HG02759 (cell line): ENCODE measurements at regions not wholly inside any gene's neighbourhood (a gene's known extent, or its start where the extent isn't known, plus 50 kb on each side); places are given as distances from the start of the nearest gene placed in this dataset.

ENCODE experiments used
- ATAC-seq: cut with Tn5 transposase; IDR thresholded peaks from one replicate; pipeline ENCODE4 v1.9.1; 2021; ENCODE audit warnings: mild to moderate bottlenecking, moderate library complexity; ENCODE audit not compliant: unreplicated experiment

DNA sequence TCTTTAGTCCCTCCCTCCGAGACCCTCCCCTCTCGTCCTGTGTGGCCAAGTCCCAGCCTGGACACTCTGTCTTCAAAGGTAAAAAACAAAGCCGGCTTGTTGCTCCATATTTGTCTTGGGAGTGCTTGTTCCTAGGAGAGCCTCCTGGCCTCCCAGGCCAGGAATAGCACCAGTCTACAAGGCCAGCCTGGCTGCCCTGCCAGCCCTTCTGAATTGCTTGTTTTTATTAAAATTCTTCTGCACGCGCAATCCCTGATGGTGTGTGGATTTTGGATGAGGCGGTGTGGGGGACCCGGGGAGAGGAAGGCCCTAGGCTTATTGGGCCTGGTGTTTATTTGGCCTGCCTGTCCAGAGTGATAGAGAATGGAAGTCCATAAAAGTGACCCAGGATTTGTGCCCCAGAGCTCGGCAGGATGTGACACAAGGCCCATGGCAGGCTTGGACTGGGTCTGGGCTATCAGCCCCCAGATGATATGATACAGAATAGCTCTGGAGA is 297.3 kb downstream of the CYP26B1 start:
- no peak for ATAC-seq

- no peak for ATAC-seq
Measured at GRCh38 chr2:71849607-71850305, 297.9 kb downstream of the CYP26B1 start.

DNA sequence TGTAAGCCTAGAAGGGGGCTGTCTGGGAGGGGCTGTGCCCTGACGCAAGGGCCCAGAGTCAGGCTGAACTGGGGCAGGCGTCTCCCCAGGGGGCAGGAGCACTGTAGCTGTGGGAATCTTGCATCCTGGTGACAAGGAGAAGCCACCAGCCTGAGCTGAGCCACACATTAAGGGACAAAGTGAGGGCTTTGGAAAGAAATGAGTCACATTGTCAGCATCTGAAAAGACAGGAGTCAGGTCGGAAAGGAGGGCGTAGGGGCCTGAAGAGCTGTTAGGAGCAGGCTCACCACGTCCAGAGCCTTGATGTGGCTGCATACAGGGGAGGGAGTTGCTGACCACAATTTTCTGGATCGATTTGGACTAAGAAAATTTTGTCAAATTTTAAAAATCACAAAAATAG is 298.6 kb downstream of the CYP26B1 start:
- ATAC-seq: no peak

GRCh38 chr2:71846669-71847291 is 300.9 kb downstream of the CYP26B1 start:
- no peak for ATAC-seq

DNA sequence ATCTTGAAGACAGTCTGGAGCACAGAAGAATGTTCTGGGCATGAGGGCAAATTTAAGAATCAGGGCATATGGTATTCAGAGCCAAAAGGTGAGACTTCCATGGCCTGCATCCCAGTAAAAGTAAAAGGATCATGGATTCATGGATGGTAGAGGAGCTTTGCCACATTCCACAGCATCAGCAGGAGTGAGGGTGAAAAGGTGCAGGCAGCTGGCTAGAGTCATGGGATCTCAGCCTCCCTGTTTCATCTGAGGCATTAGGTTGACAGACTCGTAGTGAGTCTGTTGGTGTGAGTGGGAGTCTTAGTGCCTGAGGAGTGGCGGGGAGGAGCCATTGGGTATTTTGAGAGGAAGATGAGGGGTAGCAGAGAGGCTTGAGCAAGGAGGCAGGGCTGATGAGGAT is 301.6 kb downstream of the CYP26B1 start:
- no peak for ATAC-seq

DNA sequence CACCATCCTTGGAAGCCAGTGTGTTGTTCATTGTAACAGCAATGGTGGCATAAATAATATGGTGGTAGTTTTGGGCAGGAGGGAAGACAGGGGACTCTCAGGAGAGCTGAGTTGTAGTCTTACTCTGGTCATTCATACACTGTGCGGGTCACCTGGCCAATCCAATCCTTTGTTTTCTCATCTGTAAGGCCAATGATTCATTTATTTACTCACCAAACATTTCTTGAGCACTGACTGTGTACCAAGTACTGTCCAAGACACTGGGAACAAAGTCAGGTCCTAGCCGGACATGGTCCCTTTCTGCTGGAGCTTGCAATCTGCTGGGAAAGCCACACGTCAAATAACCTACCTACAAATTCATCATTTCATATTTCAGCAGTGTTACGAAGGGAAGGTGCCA is 302.7 kb downstream of the CYP26B1 start:
- ATAC-seq: no peak

DNA sequence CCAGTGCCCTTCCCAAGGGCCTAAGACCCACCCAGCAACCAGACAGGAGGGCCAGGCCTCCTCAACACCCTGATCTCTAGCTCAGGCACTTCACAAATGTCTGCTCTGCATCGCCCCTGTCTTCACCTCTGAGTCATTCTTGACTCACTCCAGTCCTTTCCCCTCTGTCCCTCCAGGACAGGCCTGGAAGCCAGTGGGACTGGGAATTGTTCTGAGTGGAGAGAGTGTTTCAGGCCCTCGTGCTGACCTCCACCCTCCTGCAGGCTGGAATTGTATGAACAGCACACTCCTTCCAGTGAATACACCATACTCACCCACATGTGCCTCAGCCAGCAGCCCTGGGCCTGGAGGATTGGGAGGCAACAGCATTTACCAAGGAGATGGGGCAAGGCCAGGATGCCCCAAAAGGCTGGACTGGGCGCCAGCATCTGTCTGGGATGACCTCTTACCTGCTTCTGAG is 304.2 kb downstream of the CYP26B1 start:
- no peak for ATAC-seq

- no peak for ATAC-seq
Measured at GRCh38 chr2:71842744-71843143, 304.9 kb downstream of the CYP26B1 start.

- no peak for ATAC-seq
Measured at GRCh38 chr2:71839826-71840225, 307.8 kb downstream of the CYP26B1 start.

DNA sequence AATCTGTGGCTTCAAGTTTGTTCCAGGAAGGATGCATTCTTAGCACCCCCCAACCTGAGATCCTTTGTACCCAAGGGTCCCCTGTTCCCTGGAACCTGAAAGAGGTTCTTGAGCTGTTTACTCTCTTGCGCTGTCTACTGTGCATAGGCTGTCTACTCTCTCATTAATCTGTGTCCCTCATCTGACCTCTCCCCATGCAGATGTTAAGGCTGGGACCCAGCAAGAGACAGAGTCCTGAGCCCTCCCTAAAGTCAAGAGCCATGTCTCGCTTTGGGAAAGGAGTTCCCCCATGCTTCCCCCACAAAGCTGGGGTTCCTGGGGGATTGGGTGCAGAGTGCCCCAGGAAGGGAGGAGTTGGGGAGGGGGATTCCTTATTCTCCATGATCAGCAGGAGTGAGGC is 312.9 kb downstream of the CYP26B1 start:
- ATAC-seq: no peak

DNA sequence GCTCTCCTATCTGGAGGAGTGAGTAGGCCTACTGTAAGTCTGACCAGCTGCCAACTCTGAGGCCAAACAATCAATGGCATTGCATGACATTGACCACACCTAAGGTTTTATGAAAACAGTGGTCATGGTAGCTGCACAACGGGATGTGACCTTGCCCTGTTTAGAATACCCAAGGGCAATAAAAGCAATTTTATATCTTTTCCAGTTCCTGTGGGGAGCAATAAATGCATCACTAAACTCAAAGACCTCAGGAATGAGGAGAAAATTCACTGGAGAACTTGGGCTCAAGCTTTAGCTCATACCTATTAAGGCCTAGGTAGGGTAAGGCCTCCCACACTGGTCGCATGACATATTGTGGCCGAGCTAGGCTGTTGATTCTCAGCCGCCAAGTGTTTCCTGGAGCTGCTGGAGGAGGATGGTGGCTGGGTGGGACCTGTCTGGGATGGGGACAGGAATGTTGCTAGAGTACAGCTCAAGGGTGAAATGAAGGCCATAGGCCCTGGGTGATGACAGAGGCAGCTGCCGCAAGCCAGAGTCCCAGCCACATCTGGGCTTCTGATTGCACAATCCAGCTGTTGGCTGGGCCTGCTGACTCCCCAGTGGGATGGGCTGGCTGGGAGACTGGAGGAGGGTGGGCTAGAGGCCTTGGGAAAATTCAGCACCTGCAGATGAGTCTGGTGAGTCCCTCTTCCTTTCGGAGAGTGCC is 313.7 kb downstream of the CYP26B1 start:
- no peak for ATAC-seq

DNA sequence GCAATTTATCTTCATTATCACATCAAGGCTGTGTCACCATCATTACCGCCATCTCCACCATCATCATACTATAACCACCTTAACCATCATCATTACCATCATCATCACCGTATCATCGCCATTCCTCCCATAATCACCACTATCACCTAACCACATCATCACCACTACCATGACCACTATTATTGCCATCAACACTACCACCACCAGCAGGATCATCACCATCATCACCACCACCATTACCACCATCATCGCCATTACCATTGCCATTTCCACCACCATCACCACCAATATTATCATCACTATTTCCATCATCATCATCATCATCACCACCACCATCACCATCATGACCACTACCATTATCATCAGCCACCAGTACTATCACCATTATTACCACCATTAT is 314.4 kb downstream of the CYP26B1 start:
- no peak for ATAC-seq

GRCh38 chr2:71832844-71833243 is 314.8 kb downstream of the CYP26B1 start:
- ATAC-seq: no peak

DNA sequence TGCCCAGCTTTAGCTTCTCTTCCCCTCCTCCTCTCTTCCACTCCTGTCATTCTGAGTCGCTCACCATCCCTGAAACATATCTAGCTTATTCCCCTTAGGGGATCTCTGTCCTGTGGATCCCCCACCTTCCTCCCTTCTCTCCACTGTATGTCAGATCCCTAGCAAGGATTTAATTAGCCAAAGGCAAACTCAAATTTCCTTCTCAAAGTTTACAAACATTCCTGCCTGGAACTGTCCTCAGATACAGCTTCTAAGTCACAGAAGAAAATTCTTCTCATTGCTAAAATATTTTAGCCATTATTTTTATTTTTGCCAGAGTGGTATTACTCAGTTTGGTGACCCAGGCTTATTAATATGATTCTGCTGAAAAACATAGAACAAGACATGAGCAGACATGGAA is 315.3 kb downstream of the CYP26B1 start:
- no peak for ATAC-seq

DNA sequence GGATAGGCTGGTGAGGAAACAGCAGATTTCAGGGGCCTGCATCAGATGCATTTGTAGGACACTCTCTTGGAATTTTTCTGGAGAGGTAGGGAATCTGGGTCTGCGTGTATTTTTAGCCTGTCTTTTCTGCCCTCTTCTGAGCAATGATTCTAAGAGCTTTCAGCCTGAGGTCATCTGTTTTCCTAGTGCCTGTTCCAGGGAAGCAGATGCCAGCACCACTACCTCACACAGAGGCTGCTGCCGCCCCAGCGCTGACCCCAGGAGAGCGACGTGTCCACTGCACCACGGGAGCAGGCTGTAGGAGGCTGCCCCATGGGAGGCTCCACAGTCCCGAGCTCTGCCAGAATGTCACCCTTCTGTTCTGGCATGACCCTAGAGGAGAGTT is 316.5 kb downstream of the CYP26B1 start:
- ATAC-seq: no peak

DNA sequence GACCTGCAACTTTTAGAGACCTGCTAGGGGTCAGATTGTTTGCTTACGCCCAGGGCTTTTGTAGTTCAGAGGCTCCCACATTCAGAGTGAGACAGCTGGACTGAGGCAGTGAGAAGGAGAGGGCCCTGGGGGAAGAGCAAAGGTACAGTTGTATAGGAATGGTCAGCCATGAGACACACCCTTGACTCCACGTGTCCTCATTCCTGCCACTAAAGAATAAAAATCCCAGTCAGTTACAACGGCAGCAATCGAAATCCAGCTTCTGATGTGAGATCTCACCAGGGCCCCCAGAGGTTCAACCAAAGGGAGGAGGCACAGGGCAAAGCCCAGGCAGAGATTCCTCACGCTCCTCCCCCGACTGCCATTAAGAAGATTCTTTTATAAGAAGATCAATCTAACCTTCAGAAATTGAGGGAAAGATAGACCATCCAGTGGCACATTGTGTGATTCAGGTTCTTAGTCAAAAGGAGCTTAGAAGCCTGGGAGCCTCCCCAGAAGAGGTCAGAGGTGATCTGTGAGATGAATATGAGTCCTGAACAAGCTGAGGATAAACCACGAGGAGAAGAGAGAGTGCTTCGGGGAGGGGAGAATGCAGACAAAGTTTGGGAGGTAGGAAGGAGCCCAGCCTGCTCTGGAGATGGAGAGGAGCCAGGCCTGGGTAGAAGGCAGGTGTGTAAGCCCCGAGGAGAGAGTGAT is 317.0 kb downstream of the CYP26B1 start:
- no peak for ATAC-seq

GRCh38 chr2:71829008-71829407 is 318.7 kb downstream of the CYP26B1 start:
- no peak for ATAC-seq

GRCh38 chr2:71827973-71828372 is 319.7 kb downstream of the CYP26B1 start:
- ATAC-seq: no peak

DNA sequence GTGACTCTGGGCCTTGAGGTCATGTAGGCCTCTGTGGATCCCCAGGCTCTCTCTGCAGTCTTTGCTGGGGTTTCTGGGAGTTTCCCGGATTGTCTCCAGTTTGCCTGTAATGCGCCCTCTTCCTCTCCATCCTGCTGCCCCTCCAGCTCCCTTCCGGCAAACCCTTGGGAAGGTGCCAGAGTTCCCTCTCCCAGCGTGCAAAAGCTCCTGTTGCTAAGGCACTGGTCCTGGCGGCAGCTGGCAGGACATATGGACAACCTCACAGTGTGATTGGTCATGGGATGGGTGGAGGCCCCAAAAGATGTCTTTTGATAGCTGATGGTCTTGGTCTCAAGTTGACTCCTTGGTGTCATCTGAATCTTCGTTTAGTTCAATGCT is 320.1 kb downstream of the CYP26B1 start:
- ATAC-seq: no peak

GRCh38 chr2:71826826-71827523 is 320.7 kb downstream of the CYP26B1 start:
- ATAC-seq: no peak

DNA sequence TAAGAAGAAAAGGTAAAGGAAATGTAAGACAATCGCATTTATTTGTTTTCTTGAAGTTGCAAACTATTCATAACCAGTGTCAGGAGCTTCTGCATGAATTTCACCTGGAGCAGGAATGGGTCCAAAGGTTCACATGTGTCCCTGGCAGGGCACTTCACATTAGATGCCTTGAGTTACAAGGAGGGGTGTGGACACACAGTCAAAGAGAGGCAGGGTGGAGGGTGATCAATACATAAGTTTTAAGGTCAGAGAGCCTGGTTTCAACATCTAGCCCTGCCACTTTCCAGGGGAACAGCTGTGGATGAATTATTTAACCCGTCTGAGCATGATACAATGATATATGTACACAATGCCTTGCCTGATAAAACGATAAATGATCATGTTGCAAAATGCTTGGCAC is 321.4 kb downstream of the CYP26B1 start:
- ATAC-seq: no peak
